ENCODE measurements at regions not wholly inside any gene's neighbourhood (a gene's known extent, or its start where the extent isn't known, plus 50 kb on each side); places are given as distances from the start of the nearest gene placed in this dataset.

DNA sequence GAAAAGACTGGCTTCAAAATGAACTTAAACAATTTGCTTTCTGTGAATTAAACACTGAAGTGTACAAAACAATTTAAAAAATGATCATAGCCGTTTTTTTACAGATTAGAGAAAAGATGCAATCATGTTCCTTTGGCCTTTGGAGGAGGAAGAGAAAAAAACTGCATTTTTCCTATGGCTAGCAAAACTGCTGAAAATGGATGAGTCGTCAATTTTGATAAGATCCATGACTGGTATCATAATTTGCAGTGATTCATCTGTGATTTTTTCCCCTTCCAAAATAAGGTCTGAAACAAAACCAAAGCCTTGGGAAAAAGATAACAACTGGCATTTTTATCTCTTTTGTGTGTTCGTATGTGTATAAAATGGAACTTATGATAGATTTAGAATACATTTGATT is 255.6 kb upstream of the SATB1 start:
- TF ChIP-seq, protein P1, sequence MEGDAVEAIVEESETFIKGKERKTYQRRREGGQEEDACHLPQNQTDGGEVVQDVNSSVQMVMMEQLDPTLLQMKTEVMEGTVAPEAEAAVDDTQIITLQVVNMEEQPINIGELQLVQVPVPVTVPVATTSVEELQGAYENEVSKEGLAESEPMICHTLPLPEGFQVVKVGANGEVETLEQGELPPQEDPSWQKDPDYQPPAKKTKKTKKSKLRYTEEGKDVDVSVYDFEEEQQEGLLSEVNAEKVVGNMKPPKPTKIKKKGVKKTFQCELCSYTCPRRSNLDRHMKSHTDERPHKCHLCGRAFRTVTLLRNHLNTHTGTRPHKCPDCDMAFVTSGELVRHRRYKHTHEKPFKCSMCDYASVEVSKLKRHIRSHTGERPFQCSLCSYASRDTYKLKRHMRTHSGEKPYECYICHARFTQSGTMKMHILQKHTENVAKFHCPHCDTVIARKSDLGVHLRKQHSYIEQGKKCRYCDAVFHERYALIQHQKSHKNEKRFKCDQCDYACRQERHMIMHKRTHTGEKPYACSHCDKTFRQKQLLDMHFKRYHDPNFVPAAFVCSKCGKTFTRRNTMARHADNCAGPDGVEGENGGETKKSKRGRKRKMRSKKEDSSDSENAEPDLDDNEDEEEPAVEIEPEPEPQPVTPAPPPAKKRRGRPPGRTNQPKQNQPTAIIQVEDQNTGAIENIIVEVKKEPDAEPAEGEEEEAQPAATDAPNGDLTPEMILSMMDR (IDR thresholded peaks at IDR 0.05) = no peak
- TF ChIP-seq POLR2A (IDR thresholded peaks at IDR 0.05) = no peak
- TF ChIP-seq EP300 (IDR thresholded peaks at IDR 0.05) = no peak
